H9 (cell line): ENCODE measurements at regions not wholly inside any gene's neighbourhood (a gene's known extent, or its start where the extent isn't known, plus 50 kb on each side); places are given as distances from the start of the nearest gene placed in this dataset.

ENCODE experiments used
- DNase-seq: peaks from one replicate; pipeline ENCODE4 v3.0.0-alpha.2; 2017
- H2AFZ ChIP-seq: one replicate; pipeline ENCODE4 v1.6.1; 2013; ENCODE audit warnings: mild to moderate bottlenecking, low read length, control low read depth, moderate library complexity
- H2AK5ac ChIP-seq: 2 replicates; pipeline ENCODE4 v1.6.1; 2013; ENCODE audit warnings: low read length, control low read depth, mixed read lengths; ENCODE audit not compliant: insufficient read length
- H2BK120ac ChIP-seq: one replicate; pipeline ENCODE4 v1.6.1; 2013; ENCODE audit warnings: low read depth, mild to moderate bottlenecking, low read length, control low read depth, inconsistent platforms; ENCODE audit not compliant: poor library complexity, severe bottlenecking
- H2BK12ac ChIP-seq: 2 replicates; pipeline ENCODE4 v1.6.1; 2013; ENCODE audit warnings: low read length, control low read depth, mixed read lengths, low read depth; ENCODE audit not compliant: insufficient read length
- H2BK15ac ChIP-seq: 2 replicates; pipeline ENCODE4 v1.6.1; 2013; ENCODE audit warnings: low read depth, low read length, control low read depth
- H2BK20ac ChIP-seq: one replicate; pipeline ENCODE4 v1.6.1; 2013; ENCODE audit warnings: low read depth, mild to moderate bottlenecking, low read length, control low read depth, inconsistent platforms; ENCODE audit not compliant: poor library complexity, severe bottlenecking
- H2BK5ac ChIP-seq: 2 replicates; pipeline ENCODE4 v1.6.1; 2013; ENCODE audit warnings: low read length, control low read depth, mixed read lengths; ENCODE audit not compliant: insufficient read length
- H3K14ac ChIP-seq: 2 replicates; pipeline ENCODE4 v1.6.1; 2013; ENCODE audit warnings: low read length, control low read depth; ENCODE audit not compliant: insufficient read depth
- H3K18ac ChIP-seq: 2 replicates; pipeline ENCODE4 v1.6.1; 2013; ENCODE audit warnings: low read depth, mild to moderate bottlenecking, mixed read lengths, low read length, control low read depth; ENCODE audit not compliant: insufficient read length
- H3K23ac ChIP-seq: 2 replicates; pipeline ENCODE4 v1.6.1; 2013; ENCODE audit warnings: low read length, control low read depth, mixed read lengths, low read depth; ENCODE audit not compliant: insufficient read length
- H3K23me2 ChIP-seq: 2 replicates; pipeline ENCODE4 v1.6.1; 2013; ENCODE audit warnings: low read depth, mild to moderate bottlenecking, mixed read lengths, low read length, control low read depth; ENCODE audit not compliant: insufficient read length, poor library complexity, severe bottlenecking
- H3K27ac ChIP-seq: 2 replicates; pipeline ENCODE4 v1.5.1; 2013; ENCODE audit warnings: low read length, control low read depth, mixed read lengths, low read depth; ENCODE audit not compliant: insufficient read length
- H3K27me3 ChIP-seq: 2 replicates; pipeline ENCODE4 v1.6.1; 2013; ENCODE audit warnings: low read length, control low read depth, inconsistent platforms; ENCODE audit not compliant: insufficient read depth
- H3K4ac ChIP-seq: 2 replicates; pipeline ENCODE4 v1.6.1; 2013; ENCODE audit warnings: low read depth, mild to moderate bottlenecking, control low read depth, inconsistent platforms, low read length, moderate library complexity
- H3K4me1 ChIP-seq: 2 replicates; pipeline ENCODE4 v1.6.1; 2013; ENCODE audit warnings: low read length, control low read depth, inconsistent platforms; ENCODE audit not compliant: insufficient read depth
- H3K4me2 ChIP-seq: 2 replicates; pipeline ENCODE4 v1.6.1; 2013; ENCODE audit warnings: low read length, control low read depth, mixed read lengths; ENCODE audit not compliant: insufficient read length, insufficient read depth
- H3K56ac ChIP-seq: 2 replicates; pipeline ENCODE4 v1.6.1; 2013; ENCODE audit warnings: low read depth, mild to moderate bottlenecking, mixed read lengths, low read length, control low read depth; ENCODE audit not compliant: insufficient read length
- H3K79me1 ChIP-seq: 2 replicates; pipeline ENCODE4 v1.6.1; 2013; ENCODE audit warnings: low read depth, mild to moderate bottlenecking, moderate library complexity, low read length, control low read depth, inconsistent platforms; ENCODE audit not compliant: insufficient read depth, poor library complexity, severe bottlenecking
- H3K79me2 ChIP-seq: 2 replicates; pipeline ENCODE4 v1.6.1; 2013; ENCODE audit warnings: low read length, control low read depth, inconsistent platforms; ENCODE audit not compliant: insufficient read depth
- H3K9ac ChIP-seq: 2 replicates; pipeline ENCODE4 v1.6.1; 2013; ENCODE audit warnings: low read length, control low read depth, mixed read lengths; ENCODE audit not compliant: insufficient read length; ENCODE audit errors: extremely low read depth
- H3K9me3 ChIP-seq: one replicate; pipeline ENCODE4 v1.6.1; 2013; ENCODE audit warnings: low read depth, low read length, inconsistent platforms; ENCODE audit not compliant: control insufficient read depth
- H3T11ph ChIP-seq: one replicate; pipeline ENCODE4 v1.6.1; 2013; ENCODE audit warnings: mild to moderate bottlenecking, low read length, control low read depth, inconsistent platforms
- H4K20me1 ChIP-seq: one replicate; pipeline ENCODE4 v1.6.1; 2013; ENCODE audit not compliant: control insufficient read depth, insufficient read length, insufficient read depth
- H4K5ac ChIP-seq: 2 replicates; pipeline ENCODE4 v1.6.1; 2013; ENCODE audit warnings: low read depth, mild to moderate bottlenecking, mixed read lengths, low read length, control low read depth; ENCODE audit not compliant: insufficient read length
- H4K8ac ChIP-seq: replicated peaks from 2 replicates; pipeline ENCODE4 v1.6.1; 2013; ENCODE audit warnings: low read length, control low read depth, mixed read lengths, low read depth; ENCODE audit not compliant: insufficient read length
- H4K91ac ChIP-seq: 2 replicates; pipeline ENCODE4 v1.6.1; 2013; ENCODE audit warnings: low read depth, mild to moderate bottlenecking, moderate library complexity, mixed read lengths, low read length, control low read depth; ENCODE audit not compliant: insufficient read length
- H3K27ac Mint-ChIP-seq, 3 experiments: 2 replicates in 2 of 3; 3 replicates in 1 of 3; pipeline ENCODE4 v1.8.0; 2020 to 2021; ENCODE audit warnings: mixed read lengths in 3 of 3, mild to moderate bottlenecking in 1 of 3, moderate library complexity in 1 of 3
- H3K27me3 Mint-ChIP-seq: 2 replicates; pipeline ENCODE4 v1.8.0; 2021; ENCODE audit warnings: low read depth, mild to moderate bottlenecking, moderate library complexity, mixed read lengths
- H3K36me3 Mint-ChIP-seq, 3 experiments: 2 replicates in 2 of 3; 3 replicates in 1 of 3; pipeline ENCODE4 v1.8.0; 2020 to 2021; ENCODE audit warnings: low read depth in 3 of 3, mixed read lengths in 3 of 3; ENCODE audit not compliant: insufficient read depth in 1 of 3
- H3K4me1 Mint-ChIP-seq, 2 experiments: 2 replicates each; pipeline ENCODE4 v1.8.0; 2020; ENCODE audit warnings: mixed read lengths in 2 of 2
- H3K4me3 Mint-ChIP-seq, 2 experiments: 2 replicates in 1 of 2; 3 replicates in 1 of 2; pipeline ENCODE4 v1.8.0; 2020 to 2021; ENCODE audit warnings: mild to moderate bottlenecking in 2 of 2, mixed read lengths in 2 of 2, moderate library complexity in 1 of 2
- H3K9me3 Mint-ChIP-seq, 2 experiments: 2 replicates in 1 of 2; 3 replicates in 1 of 2; pipeline ENCODE4 v1.8.0; 2020; ENCODE audit warnings: mild to moderate bottlenecking in 2 of 2, mixed read lengths in 2 of 2, moderate library complexity in 1 of 2
- CTCF ChIP-seq: fragments of 200-600 bp; sonication (generic); conservative IDR thresholded peaks from 3 replicates; pipeline ENCODE4 v1.8.0; 2021; ENCODE audit warnings: antibody characterized with exemption, mild to moderate bottlenecking
- WGBS: extraction: QIAGEN DNeasy Blood & Tissue Kit; methylation state at CpG from one replicate; pipeline ENCODE4 v1.1.7; 2013; ENCODE audit warnings: missing lambda C conversion rate, low lambda C conversion rate, mixed read lengths; ENCODE audit not compliant: insufficient read length; ENCODE audit errors: extremely low coverage; 5-methylcytosine and 5-hydroxymethylcytosine counted together

- Histone ChIP-seq H2AFZ (no peak overlapping the region), H3K18ac (no peak overlapping the region), H3K27ac (no peak overlapping the region), H4K8ac (no peak overlapping the region), H3K56ac (no peak overlapping the region), H3K79me1 (no peaks in the 10 kb centered on the region), H3K23me2 (no peaks in the 10 kb centered on the region), H3K14ac (no peak overlapping the region; the same call in 1 of the 2 replicates), H2BK15ac (no peak overlapping the region), H3K4me1 (no peaks in the 10 kb centered on the region), H3K9ac (no peak overlapping the region), H3K79me2 (no peaks in the 10 kb centered on the region), H2BK12ac (no peak overlapping the region), H4K20me1 (no peaks in the 10 kb centered on the region), H3K9me3 (no peaks in the 10 kb centered on the region), H2BK5ac (no peak overlapping the region), H3K4ac (no peak overlapping the region), H2BK120ac (no peak overlapping the region), H3K4me2 (no peak overlapping the region), H3K27me3 (no peaks in the 10 kb centered on the region), H3T11ph (no peak overlapping the region), H2BK20ac (no peak overlapping the region), H2AK5ac (no peak overlapping the region), H4K91ac (no peak overlapping the region), H3K23ac (no peak overlapping the region), H4K5ac (no peak overlapping the region)
- Mint-ChIP-seq H3K27ac (no peak overlapping the region), H3K4me3 (no peak overlapping the region), H3K36me3 (no peaks in the 10 kb centered on the region), H3K27me3 (peaks cover 22% of the 10 kb centered on the region), H3K9me3 (no peaks in the 10 kb centered on the region), H3K4me1 (no peaks in the 10 kb centered on the region)
- WGBS, result no CpG with 5 or more reads among the region's 12 CpGs
- TF ChIP-seq CTCF, result no peak
- DNase-seq, result no peak
Measured at GRCh38 chr12:115174920-115175319, 490.9 kb upstream of the TBX3 start.
